Skeletal muscle cell (primary cell): ENCODE measurements at regions not wholly inside any gene's neighbourhood (a gene's known extent, or its start where the extent isn't known, plus 50 kb on each side); places are given as distances from the start of the nearest gene placed in this dataset.
A peak's percentile ranks its signal among the peaks of the same experiment; 100 is the strongest.
"Not testable (repeated sequence)": the region's sequence is repeated elsewhere in the genome, so short reads cannot be mapped to it uniquely, and the experiment has no call there.

Experiments
- DNase-seq: peaks from one replicate; pipeline ENCODE4 v3.0.0-alpha.2; 2010; ENCODE audit warnings: low read depth
- H3K4me3 ChIP-seq: 2 replicates; pipeline ENCODE4 v1.5.1; 2011; ENCODE audit warnings: low read depth, mild to moderate bottlenecking, control low read depth, low read length, moderate library complexity

DNA sequence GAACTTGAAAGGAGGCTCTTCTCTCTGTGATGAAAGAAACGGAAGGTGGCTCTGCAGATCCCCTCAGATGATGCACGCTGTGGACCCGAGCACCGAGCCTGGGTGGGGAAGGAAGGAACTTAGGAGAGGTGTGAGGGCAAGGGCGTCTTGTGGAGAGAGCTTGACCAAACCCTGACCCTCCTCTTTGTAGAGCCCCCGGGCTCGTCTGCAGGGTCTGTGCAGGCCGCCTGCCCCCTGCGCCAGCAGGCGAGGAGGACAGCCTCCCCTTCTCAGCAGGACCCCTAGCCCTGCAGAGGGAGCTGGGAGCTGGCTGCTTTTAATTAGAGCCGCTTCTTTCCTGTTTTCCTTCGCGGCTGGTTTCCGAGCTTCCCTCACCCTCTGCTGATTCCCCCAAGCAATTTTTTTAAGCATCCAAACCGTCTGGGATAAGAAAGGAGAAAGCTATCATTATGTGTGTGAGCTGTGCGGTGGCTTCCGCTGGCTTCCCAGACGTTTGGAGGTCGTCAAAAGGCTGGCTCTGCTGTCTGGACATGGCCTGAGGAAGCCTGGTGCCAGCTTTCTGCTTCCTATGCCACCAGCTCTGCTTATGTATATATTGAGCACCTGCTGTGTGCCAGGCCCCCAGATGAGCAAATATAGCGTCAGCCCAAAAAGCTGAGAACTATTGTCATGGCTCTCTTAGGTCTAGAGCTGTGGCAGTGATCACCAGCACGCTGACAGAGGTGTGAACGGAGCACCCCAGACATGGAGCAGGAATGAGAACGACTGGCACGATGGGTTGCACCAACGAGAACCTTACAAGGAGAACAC lies 160.2 kb upstream of the IRF2BP2 start:
- no peak for DNase-seq
- H3K4me3 ChIP-seq, result no peak overlapping the region

DNA sequence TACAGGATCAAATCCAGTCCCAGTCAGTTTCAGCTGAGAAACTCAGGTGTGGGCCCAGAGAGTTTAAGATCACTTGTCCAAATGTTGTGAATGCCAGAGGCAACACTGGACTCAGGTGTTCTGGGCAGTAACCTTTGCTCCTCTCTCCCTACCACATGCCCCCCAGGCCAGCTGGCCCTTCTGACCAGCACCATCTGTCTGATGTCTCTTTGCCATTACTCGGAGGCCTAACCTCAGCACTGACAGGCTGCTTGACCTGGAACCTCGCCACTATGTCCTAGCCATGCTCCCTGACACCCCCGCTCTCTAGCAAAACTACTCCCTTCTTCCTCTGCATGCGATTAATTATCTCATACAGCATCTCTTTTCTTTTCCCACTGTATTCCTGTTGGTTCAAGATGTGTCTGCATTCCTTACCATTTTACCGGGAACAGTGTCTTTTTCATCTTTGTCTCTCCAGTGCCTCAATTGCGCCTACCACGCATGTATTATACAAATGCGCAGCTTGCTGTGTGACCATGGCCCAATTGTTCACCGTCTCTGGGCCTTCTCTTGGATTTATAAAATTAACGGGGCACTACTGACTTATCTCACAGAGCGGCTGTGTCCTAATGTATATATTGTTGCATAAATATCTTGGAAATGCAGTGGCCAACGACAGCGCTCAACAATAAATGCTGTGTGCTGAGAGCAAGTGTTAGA lies 159.5 kb upstream of the IRF2BP2 start:
- no peak for DNase-seq
- no peak overlapping the region for H3K4me3 ChIP-seq

DNA sequence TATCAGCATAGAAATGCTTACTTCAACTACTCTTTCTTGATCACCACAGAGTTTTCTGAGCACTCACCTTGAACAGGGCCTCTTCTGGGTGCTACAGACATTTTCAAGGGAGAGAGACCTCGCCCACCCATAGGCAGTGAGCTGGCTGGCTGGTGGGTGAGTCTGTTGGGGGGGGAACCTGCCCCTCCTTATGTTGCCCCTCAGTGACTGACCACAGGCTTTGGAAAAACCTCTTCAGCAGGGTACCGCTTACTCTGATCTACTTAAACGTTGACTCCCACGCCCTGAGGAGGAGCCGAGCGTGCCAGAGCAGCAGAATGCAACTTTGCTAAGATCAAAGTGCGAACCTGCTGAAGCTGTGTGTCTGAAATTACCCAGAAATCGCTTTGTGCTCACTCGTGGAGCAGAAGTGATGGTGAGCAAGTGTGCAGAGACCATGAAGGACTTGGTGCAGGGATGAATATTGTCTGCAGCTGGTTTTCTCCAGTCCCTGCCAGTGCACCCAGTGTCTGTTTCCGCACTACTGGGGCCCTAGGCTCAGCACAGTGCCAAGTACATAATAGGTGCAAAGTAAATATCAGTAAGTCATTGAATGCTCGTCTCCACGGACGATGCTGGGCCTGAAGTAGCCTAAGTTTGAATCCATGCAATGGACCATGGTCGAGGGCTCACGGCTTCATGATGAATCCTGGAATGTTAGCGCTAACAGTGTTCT lies 158.7 kb upstream of the IRF2BP2 start:
- no peak for DNase-seq
- H3K4me3 ChIP-seq, result no peak overlapping the region

DNA sequence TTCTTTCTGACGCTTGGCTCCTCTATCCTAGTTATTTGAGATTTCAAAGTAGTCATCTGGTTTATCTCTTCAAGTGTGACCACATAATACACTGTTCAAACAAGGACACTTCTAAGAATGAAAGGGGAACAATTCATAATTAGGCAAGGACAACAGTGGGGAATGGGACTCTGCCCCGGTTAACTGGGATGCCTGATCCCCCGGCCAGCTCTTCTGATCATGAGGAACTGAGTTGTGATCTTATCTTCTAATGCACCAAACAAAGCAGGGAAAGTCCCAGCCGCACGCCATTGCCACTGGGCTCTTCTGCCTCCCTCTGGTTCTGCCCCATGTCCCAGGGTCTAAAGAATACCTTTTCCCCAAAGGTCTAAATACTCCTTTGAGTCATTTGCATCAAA lies 158.2 kb upstream of the IRF2BP2 start:
- no peak overlapping the region for H3K4me3 ChIP-seq
- DNase-seq, result no peak

DNA sequence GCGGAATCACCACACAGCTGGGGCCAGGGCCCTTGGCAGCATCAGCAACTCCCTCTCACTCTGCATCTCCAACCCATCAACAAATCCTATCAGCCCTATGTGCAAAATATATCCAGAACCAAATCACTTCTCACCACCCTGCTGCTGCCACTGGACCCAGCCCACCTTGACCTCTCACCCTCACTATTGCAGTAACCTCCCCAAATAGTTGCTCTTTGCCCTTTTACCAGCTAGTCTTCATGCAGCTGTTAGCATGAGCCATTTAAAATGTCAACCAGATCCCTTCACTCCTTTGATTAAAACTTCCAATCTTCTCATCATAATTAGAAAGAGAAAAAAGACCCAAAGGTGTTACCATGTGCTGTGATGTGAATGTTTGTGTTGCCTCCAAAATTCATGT lies 155.7 kb upstream of the IRF2BP2 start:
- no peak for DNase-seq
- H3K4me3 ChIP-seq, result no peak overlapping the region

DNA sequence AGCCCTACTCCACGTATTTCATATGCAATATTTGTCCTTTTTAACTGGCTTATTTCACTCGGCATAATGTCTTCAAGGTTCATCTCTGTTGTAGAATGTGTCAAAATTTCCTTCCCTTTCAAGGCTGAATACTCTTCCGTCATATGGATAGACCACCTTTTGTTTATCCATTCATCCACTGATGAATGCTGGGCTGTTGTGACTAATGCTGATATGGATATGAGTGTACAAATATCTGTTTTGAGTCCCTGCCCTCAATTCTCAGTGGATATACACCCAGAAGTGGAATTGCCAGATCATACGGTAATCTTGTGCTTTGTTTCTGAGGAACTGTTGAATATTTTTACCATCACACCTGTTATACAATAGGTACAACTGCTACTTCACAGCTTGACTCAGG lies 155.2 kb upstream of the IRF2BP2 start:
- no peak overlapping the region for H3K4me3 ChIP-seq
- no peak for DNase-seq

DNA sequence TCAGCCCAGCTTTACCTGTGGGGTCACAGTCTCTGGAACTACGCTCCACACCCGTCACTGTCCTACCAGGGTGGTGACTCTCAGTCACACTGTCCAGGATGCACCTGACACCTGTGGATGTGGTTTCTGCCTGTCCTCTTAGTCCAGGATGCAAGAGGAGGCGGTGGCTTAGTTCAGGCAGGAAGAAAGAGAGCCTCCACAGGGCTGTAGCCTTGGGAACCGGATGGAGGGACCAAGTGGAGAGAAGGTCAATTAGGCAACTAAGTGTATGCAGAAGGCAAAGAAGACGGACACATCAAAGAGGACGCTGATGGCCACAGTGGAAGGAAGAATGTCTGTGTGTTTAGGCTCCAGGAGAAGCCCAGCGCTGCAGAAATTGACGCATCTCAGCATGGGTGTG lies 153.9 kb upstream of the IRF2BP2 start:
- no peak overlapping the region for H3K4me3 ChIP-seq
- DNase-seq, result no peak

DNA sequence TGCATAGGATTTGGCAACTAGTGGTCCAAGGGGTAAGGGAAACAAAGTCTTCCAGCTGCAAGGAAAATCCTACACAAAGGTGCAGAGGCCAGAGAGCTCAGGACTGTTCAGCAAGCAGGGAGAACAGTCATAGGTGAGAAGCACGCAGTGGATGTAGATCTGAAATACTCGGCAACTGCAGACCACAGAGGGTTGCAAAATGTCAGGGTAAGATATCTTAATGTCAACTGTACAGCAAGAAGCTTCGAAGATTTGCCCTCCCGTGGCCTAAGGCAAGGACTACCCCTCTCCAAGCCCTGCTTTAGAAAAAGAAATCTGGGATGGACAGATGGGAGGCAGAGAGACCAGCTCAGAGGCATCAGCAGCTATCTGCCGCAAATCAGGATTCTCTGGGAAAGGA lies 153.4 kb upstream of the IRF2BP2 start:
- no peak overlapping the region for H3K4me3 ChIP-seq
- no peak for DNase-seq

DNA sequence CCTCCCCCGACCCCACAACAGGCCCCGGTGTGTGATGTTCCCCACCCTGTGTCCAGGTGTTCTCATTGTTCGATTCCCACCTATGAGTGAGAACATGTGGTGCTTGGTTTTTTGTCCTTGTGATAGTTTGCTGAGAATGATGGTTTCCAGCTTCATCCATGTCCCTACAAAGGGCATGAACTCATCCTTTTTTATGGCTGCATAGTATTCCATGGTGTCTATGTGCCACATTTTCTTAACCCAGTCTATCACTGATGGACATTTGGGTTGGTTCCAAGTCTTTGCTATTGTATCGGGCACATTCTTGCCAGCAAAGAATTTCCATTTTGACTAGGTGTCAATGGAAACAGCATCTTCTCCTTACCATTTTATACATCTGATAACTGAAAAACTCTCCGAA lies 152.1 kb upstream of the IRF2BP2 start:
- not testable (repeated sequence) for DNase-seq

DNA sequence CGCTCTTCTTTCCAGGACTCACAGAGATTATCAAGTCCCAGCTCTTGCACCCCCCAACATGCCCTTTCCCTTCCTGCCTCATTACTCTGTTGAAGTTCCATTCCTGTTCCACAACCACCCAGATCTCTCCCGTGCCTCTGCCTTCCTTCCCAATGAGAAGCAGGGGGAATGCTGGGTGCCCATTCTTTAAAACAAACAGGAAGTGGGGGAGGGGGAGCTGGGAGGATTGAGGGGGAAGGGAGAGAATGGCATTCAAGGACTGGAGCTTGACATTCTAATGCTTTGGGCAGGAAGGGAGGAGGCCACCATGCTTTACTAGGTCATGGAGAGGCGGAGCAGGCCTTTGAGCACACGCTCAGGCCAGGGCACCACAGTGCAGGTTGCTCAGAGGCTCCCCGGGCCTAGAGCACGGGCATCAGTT lies 150.3 kb upstream of the IRF2BP2 start:
- no peak overlapping the region for H3K4me3 ChIP-seq

More for the DNA sequence above, 152.1 kb upstream of the IRF2BP2 start:
- H3K4me3 ChIP-seq, result not testable (repeated sequence)

DNA sequence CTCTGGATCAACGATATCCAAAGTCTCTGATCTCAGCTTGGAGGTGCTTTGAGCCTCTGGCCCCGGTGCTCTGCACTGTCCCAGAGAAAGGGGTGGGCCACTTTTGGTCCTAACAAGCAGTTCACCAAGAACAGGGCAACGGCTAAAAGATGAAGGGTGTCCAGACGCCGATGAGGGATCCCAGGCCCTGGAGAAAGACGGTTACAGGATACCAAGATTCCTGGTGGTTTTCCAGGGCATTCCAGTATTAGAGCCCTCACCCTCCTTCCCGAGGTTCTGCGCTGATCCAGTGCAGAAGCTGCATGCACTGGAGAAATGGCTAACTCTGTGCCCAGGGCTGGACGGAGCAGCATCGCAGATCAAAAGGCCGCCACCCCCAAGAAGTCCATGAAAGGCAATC lies 149.9 kb upstream of the IRF2BP2 start:
- DNase-seq, result no peak
- H3K4me3 ChIP-seq, result no peak overlapping the region

More for the DNA sequence above, 150.3 kb upstream of the IRF2BP2 start:
- no peak for DNase-seq

DNA sequence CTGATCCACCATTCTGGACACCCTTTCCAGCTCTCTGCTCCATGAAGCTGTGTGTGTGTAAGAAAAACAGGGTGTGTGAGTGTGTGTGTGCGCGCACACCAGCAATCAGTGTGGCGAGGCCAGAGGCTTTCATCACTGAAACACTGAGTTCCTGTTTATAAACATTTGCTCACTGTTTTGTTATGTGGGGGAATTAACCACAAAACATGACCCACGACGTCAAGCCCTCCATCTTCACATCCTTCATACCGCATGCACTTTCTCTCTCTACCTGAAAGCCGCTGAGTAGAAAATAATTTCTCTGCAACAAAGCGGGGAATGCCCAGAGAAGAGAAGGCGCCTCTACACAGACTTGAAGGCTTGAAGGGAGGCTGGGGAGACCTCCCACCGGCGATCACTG lies 148.9 kb upstream of the IRF2BP2 start:
- no peak for DNase-seq
- H3K4me3 ChIP-seq, result no peak overlapping the region

DNA sequence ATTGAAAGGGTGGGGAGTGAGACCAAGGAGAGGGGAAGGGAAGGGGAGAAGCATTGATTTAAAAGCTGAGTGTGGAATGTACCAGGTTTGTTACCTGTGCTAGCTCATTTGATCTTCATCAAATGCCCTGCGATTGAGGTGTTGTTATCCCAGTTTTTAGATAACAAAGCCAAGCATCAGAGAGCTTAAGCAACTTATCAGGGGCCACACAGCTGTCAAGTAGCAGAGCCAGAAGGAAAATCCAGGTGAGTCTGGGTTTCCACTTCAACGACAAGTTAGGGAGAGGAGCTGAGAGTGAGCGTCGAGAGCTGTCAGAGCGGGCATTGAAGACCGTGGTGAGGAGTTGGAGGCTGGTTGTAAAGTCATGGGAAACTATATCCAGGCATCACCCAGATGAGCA lies 146.9 kb upstream of the IRF2BP2 start:
- no peak for DNase-seq
- no peak overlapping the region for H3K4me3 ChIP-seq

DNA sequence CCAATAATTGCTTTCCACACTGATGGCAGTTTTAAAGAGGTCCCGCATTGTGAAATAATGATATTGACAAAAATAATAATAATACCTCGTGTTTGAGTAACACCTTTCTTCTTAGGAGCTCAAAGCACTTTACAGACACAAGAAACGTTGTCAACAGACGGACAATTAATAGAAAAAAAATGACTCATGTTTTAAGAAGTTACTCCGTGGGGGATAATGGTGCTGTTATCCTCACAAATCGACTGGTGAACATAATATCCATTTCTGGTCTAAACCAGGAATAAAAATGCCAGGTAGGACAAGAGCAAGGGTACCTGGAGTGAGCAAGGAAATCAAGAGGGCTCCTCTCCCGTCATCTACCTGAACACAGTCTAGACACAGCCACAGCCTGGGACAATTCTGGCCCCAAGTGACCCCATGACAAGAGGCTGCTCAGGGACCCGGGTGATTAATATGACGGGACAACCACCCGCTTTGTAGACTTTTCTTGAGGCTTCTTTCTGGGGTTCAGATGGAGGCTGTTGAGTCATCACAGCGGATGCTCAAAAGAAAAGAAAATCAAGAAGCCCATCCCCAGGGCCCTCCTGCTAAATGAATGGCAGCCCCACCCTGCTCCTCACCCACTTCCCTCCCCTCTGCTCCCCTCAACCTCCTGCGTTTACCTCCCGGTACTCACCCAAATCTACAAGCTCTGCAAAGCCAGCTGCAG lies 146.2 kb upstream of the IRF2BP2 start:
- no peak overlapping the region for H3K4me3 ChIP-seq
- no peak for DNase-seq

DNA sequence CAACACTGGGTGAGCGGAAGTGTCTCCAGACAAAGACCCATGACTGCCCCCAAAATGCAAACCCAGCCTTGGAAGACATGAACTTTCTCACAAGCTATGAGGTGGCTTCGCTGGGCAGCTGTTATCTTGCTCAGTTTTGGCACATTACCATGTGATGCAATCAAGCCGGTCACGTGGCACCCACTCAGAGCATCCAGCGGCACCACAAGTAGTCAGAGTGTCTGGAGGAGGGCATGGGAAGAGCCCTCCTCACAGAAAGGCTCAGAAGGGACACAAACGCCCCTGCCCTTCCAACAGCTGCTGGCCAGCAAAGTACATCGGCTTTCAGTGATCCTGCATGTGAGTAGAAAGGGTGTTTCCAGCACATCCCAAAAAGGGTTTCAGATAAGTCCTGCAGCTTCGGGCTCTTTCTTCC lies 145.5 kb upstream of the IRF2BP2 start:
- peak; percentile 71 for DNase-seq
- no peak overlapping the region for H3K4me3 ChIP-seq

DNA sequence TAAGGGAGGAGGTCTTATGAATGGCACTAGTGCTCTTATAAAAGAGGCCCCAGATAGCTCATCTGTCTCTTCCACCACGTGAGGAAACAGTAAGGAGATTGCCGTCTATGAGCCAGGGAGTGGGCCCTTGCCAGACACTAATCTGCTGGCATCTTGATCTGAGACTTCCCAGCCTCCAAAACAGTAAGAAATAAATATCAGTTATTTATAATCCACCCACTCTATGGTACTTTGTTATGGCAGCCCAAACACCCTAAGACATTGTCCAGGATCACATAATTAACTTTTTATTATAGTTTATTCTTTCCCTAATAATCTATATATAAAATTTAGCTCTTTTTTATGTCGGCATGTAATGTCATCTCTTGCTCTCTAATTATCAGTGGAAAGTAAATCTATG lies 144.0 kb upstream of the IRF2BP2 start:
- DNase-seq, result no peak
- H3K4me3 ChIP-seq, result no peak overlapping the region

DNA sequence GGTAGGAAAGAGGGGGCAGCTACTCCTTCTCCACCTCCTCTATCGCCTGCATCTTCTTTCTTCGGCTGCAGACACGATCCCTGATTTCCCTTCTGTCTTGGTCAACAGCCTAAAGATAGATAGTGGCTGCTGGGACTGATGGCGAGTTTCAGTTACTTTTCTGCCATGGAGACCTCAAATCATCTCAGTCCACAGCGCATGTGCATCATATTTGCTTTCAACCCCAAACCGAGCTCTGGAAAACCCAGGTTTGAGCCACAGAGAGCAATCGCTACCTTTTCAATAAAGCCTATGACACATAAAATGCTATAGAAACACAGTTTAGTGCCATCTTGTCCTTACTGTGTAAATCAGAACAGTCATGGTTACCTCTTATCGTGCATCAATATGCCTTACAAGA lies 142.9 kb upstream of the IRF2BP2 start:
- no peak for DNase-seq
- no peak overlapping the region for H3K4me3 ChIP-seq

DNA sequence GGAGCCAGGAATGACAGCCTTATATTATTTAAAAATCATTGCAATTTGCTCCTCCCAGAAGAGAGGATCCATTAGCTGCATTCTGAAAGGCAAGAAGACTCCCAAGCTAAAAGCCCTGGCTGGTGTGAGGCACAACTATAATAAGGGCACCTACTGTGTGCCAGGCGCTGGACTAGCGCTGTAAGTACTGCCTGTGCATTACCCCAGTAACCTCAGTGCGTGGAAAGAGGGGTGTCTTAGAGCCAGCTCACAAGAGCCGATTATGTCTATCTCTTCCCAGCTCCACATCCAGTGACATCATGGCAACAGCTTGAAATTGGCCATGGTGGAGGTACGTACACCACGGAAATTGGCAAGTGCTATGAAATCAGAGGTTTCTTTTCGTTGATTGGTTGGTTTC lies 141.7 kb upstream of the IRF2BP2 start:
- no peak for DNase-seq
- H3K4me3 ChIP-seq, result no peak overlapping the region

DNA sequence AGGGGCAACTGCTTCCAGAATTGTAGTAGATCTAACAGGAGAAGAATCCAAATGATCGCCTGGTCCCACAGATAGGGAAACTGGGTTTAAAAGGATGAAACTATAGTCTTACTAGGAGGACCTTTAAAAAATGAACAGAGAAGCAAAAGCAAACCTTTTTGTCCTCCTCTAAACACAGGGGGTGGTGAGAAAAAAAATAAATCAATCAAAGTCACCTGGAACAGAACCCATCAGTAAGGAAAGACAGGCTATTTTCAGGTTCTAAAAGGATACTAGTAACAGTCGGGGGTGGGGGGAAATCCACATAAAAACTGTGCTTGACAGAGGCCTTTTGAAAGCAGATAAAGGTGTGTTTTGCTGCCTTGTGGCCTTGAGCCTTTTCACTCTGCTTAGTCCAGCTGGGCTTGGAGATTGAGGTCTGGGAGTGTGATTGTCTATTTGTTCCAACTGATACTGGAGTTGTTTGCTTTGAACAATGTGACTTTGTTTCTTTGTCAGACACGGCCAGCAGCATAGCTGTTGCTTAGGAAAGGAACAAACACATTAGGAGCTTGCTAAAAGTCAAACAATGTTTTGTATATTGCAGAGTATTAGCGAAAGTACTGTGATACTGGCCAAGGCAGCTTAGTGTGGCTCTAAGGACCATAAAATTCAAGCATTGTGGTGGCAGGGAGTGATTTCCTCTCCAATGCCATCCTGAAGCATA lies 141.1 kb upstream of the IRF2BP2 start:
- no peak overlapping the region for H3K4me3 ChIP-seq
- no peak for DNase-seq
